HCT116 (cell line): ENCODE measurements at regions not wholly inside any gene's neighbourhood (a gene's known extent, or its start where the extent isn't known, plus 50 kb on each side); places are given as distances from the start of the nearest gene placed in this dataset.

Experiments
- ATAC-seq: fragments of 200-7000 bp; cut with Tn5 transposase; 2 replicates; pipeline ENCODE4 v1.9.1; 2020; ENCODE audit warnings: mild to moderate bottlenecking, moderate library complexity
- BruUV-seq: library from RNA; stranded (reverse); fragments of 400-500 nt; replicated peaks from 2 replicates; lab custom pipeline; 2021; lab: Mats Ljungman, UMichigan
- CTCF ChIA-PET: fragments of 300-600 bp; sonication (Branson Sonifier 250); formaldehyde crosslinking; loops from one replicate; lab custom pipeline; 2021; ENCODE audit warnings: antibody characterized with exemption; lab: Charles Lee
- POLR2A ChIA-PET: fragments of 300-600, 350-600 bp; sonication (Branson Sonifier 250); formaldehyde crosslinking; loops from one replicate; lab custom pipeline; 2021; ENCODE audit warnings: antibody characterized with exemption; lab: Charles Lee
- RAD21 ChIA-PET, 2 experiments: fragments of 300-600 bp; sonication (Branson Sonifier 250); formaldehyde crosslinking; loops; one replicate each; lab custom pipeline; 2023; ENCODE audit warnings: low total read pairs in 2 of 2; ENCODE audit not compliant: uncharacterized antibody in 2 of 2, unreplicated experiment in 2 of 2, low non-redundant PET in 1 of 2; lab: Charles Lee
- DNase-seq: peaks from one replicate; pipeline ENCODE4 v3.0.0-alpha.2; 2010; ENCODE audit warnings: low read depth, low spot score
- H2AFZ ChIP-seq: fragments of 200-600 bp; shearing (Covaris generic), sonication (generic); 2 replicates; pipeline ENCODE4 v1.6.1; 2017; ENCODE audit warnings: low read depth, mixed run types, mixed read lengths, antibody characterized with exemption, low read length; ENCODE audit not compliant: poor library complexity, severe bottlenecking
- H3K27ac ChIP-seq: 2 replicates; pipeline ENCODE4 v1.5.1; 2012; ENCODE audit warnings: low read depth, low read length
- H3K27me3 ChIP-seq: fragments of 200-600 bp; sonication (generic); 2 replicates; pipeline ENCODE4 v1.6.1; 2016; ENCODE audit warnings: mixed run types, low read length, mixed read lengths; ENCODE audit not compliant: insufficient read depth
- H3K36me3 ChIP-seq, 2 experiments: fragments of 200-500 bp in 1 of 2; fragments of 200-600 bp in 1 of 2; sonication (Bioruptor generic) in 1 of 2; sonication (generic) in 1 of 2; 2 replicates each; pipeline versions ENCODE4 v1.5.1 to v1.6.1; 2014 to 2016; ENCODE audit warnings: low read length in 2 of 2, inconsistent platforms in 1 of 2, mixed read lengths in 1 of 2, mixed run types in 1 of 2; ENCODE audit not compliant: insufficient read depth in 2 of 2, control insufficient read depth in 1 of 2
- H3K4me1 ChIP-seq, 2 experiments: fragments of 200-600 bp in 1 of 2; sonication (generic) in 1 of 2; 2 replicates each; pipeline versions ENCODE4 v1.5.1 to v1.6.1; 2012 to 2017; ENCODE audit warnings: low read length in 2 of 2, inconsistent platforms in 1 of 2, mild to moderate bottlenecking in 1 of 2, mixed read lengths in 1 of 2, mixed run types in 1 of 2, moderate library complexity in 1 of 2; ENCODE audit not compliant: insufficient read depth in 2 of 2, control insufficient read depth in 1 of 2
- H3K4me2 ChIP-seq: fragments of 200-600 bp; sonication (generic); 2 replicates; pipeline ENCODE4 v1.6.1; 2017; ENCODE audit warnings: mixed run types, low read length, mixed read lengths
- H3K4me3 ChIP-seq, 2 experiments: fragments of 200-600 bp in 1 of 2; sonication (generic) in 1 of 2; replicated peaks in 1 of 2; 2 replicates each; pipeline ENCODE4 v1.5.1; 2011 to 2016; ENCODE audit warnings: low read length in 2 of 2, control low read depth in 1 of 2, low read depth in 1 of 2, mild to moderate bottlenecking in 1 of 2, mixed read lengths in 1 of 2, mixed run types in 1 of 2
- H3K79me2 ChIP-seq: fragments of 200-600 bp; sonication (generic); 2 replicates; pipeline ENCODE4 v1.6.1; 2017; ENCODE audit warnings: mild to moderate bottlenecking, mixed run types, low read length, moderate library complexity, mixed read lengths; ENCODE audit not compliant: insufficient read depth
- H3K9ac ChIP-seq: fragments of 200-600 bp; sonication (generic); 2 replicates; pipeline ENCODE4 v1.6.1; 2016; ENCODE audit warnings: low read length, mixed read lengths
- H3K9me2 ChIP-seq: fragments of 200-600 bp; sonication (generic), shearing (Covaris generic); 2 replicates; pipeline ENCODE4 v1.6.1; 2017; ENCODE audit warnings: mixed run types, mild to moderate bottlenecking, moderate library complexity; ENCODE audit not compliant: insufficient read depth
- H3K9me3 ChIP-seq, 2 experiments: fragments of 200-500 bp in 1 of 2; fragments of 200-600 bp in 1 of 2; sonication (Bioruptor generic) in 1 of 2; sonication (generic) in 1 of 2; 2 replicates each; pipeline ENCODE4 v1.6.1; 2014 to 2017; ENCODE audit warnings: low read length in 2 of 2, mixed read lengths in 2 of 2, inconsistent platforms in 1 of 2, low read depth in 1 of 2, mild to moderate bottlenecking in 1 of 2, mixed run types in 1 of 2, moderate library complexity in 1 of 2; ENCODE audit not compliant: control insufficient read depth in 1 of 2, insufficient read depth in 1 of 2
- H4K20me1 ChIP-seq: fragments of 200-600 bp; sonication (generic), shearing (Covaris generic); 2 replicates; pipeline ENCODE4 v1.6.1; 2017; ENCODE audit warnings: mixed run types, mild to moderate bottlenecking, moderate library complexity; ENCODE audit not compliant: insufficient read depth
- CEBPB ChIP-seq: IDR thresholded peaks from 2 replicates; pipeline ENCODE4 v1.6.1; 2012; ENCODE audit warnings: low read depth
- CTCF ChIP-seq, 3 experiments: fragments of 200-600 bp in 1 of 3; sonication (generic) in 1 of 3; IDR thresholded peaks in 2 of 3; conservative IDR thresholded peaks in 1 of 3; 2 replicates each; pipeline ENCODE4 v1.5.1; 2012 to 2017; ENCODE audit warnings: low read depth in 2 of 3, low read length in 2 of 3, antibody characterized with exemption in 1 of 3, borderline replicate concordance in 1 of 3, control low read depth in 1 of 3, mild to moderate bottlenecking in 1 of 3, mixed read lengths in 1 of 3, mixed run types in 1 of 3, moderate library complexity in 1 of 3; ENCODE audit not compliant: insufficient read depth in 1 of 3
- EGR1 ChIP-seq: IDR thresholded peaks from 2 replicates; pipeline ENCODE4 v1.6.1; 2012; ENCODE audit warnings: low read depth
- ELF1 ChIP-seq: IDR thresholded peaks from 2 replicates; pipeline ENCODE4 v1.6.1; 2012; ENCODE audit warnings: low read depth, borderline replicate concordance
- EZH2 ChIP-seq: fragments of 200-600 bp; sonication (generic); IDR thresholded peaks from 2 replicates; pipeline ENCODE4 v1.6.1; 2017; ENCODE audit warnings: antibody characterized with exemption, mixed run types
- EZH2phosphoT487 ChIP-seq: fragments of 200-600 bp; IDR thresholded peaks from 2 replicates; pipeline ENCODE4 v1.6.1; 2018; ENCODE audit warnings: antibody characterized with exemption, borderline replicate concordance
- JUND ChIP-seq: IDR thresholded peaks from 2 replicates; pipeline ENCODE4 v1.6.1; 2012
- POLR2A ChIP-seq: IDR thresholded peaks from 2 replicates; pipeline ENCODE4 v1.7.0; 2011; ENCODE audit warnings: borderline replicate concordance; ENCODE audit not compliant: insufficient read depth, insufficient read length; ENCODE audit errors: extremely low read depth
- POLR2AphosphoS5 ChIP-seq: IDR thresholded peaks from 2 replicates; pipeline ENCODE4 v1.6.1; 2011; ENCODE audit warnings: mild to moderate bottlenecking, low read depth, low read length, moderate library complexity
- REST ChIP-seq: IDR thresholded peaks from 2 replicates; pipeline ENCODE4 v1.6.1; 2012; ENCODE audit warnings: low read depth
- SIN3A ChIP-seq: IDR thresholded peaks from 2 replicates; pipeline ENCODE4 v1.6.1; 2012; ENCODE audit warnings: low read depth
- SRF ChIP-seq: IDR thresholded peaks from 2 replicates; pipeline ENCODE4 v1.6.1; 2012; ENCODE audit warnings: low read depth
- ZBTB33 ChIP-seq: IDR thresholded peaks from 2 replicates; pipeline ENCODE4 v1.6.1; 2011; ENCODE audit warnings: mild to moderate bottlenecking, low read length, moderate library complexity; ENCODE audit not compliant: insufficient replicate concordance; ENCODE audit errors: extremely low read depth
- ZFX ChIP-seq: fragments of 450-650 bp; IDR thresholded peaks from 2 replicates; pipeline ENCODE4 v1.6.1; 2017
- intact Hi-C: fragments of 100-400 bp; cut with micrococcal nuclease; formaldehyde crosslinking; loops from 2 replicates; pipeline ENCODE4 v1.10.0; 2022

GRCh38 chr14:99028521-99028920 is 243.5 kb downstream of the BCL11B start:
- ChIA-PET RAD21 (no interaction called here), POLR2A (no interaction called here), CTCF (no interaction called here)
- no peak for DNase-seq
- H3K4me3 ChIP-seq = no peak overlapping the region
- TF ChIP-seq CEBPB (no peak), REST (no peak), EGR1 (no peak), CTCF (IDR thresholded peaks at IDR 0.05 in 2 of 3, conservative IDR thresholded peaks at IDR 0.05 in 1 of 3; ENCODE audit: borderline replicate concordance in 1 of 3, insufficient read depth in 1 of 3, low read depth in 2 of 3, low read length in 2 of 3) (no peak), JUND (no peak), POLR2A (no peak), EZH2phosphoT487 (no peak), POLR2AphosphoS5 (no peak), SIN3A (no peak), ZBTB33 (no peak), EZH2 (no peak), ZFX (no peak), SRF (no peak), ELF1 (no peak)
- no peaks in the 10 kb centered on the region for H3K79me2 ChIP-seq
- H3K4me2 ChIP-seq = no peak overlapping the region
- H3K9me3 ChIP-seq = no peaks in the 10 kb centered on the region
- H3K27me3 ChIP-seq = no peaks in the 10 kb centered on the region
- H3K27ac ChIP-seq = no peak overlapping the region
- intact Hi-C loops = loop anchor here (5.0 kb wide), 1 partner anchor 121 kb away; no protein-coding TSS in a partner anchor
- H3K36me3 ChIP-seq = no peaks in the 10 kb centered on the region
- H3K9ac ChIP-seq = no peak overlapping the region
- peaks cover 5 to 12% of the 10 kb centered on the region in 2 experiments; a peak in 2 of 4 replicates for H3K4me1 ChIP-seq
- BruUV-seq = no TSS peak
- ATAC-seq = no peak
- no peaks in the 10 kb centered on the region for H3K9me2 ChIP-seq
- no peak overlapping the region for H2AFZ ChIP-seq
- H4K20me1 ChIP-seq = no peaks in the 10 kb centered on the region
